ENCODE measurements at regions not wholly inside any gene's neighbourhood (a gene's known extent, or its start where the extent isn't known, plus 50 kb on each side); places are given as distances from the start of the nearest gene placed in this dataset.

DNA sequence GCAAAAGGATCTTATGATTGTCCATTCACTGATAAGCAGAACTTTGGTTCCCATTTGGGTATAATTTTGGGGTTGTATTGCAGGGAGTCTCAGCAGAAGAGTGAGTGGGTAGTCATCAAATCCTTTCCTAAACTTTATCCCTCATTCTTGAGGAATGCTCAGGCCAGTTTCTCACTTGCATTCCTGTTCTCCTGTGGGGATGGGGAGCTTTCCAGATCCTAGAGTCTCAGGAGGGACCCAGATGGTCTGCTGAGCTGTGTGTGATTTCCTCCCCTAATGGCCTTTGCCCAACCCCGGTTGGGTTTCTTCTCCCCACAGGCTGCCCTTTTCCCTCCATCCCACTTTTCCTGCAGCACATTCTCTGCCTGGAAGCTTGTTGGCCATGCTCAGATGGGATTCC, 79.9 kb downstream of the MIAT start:
- TF ChIP-seq, protein P1, sequence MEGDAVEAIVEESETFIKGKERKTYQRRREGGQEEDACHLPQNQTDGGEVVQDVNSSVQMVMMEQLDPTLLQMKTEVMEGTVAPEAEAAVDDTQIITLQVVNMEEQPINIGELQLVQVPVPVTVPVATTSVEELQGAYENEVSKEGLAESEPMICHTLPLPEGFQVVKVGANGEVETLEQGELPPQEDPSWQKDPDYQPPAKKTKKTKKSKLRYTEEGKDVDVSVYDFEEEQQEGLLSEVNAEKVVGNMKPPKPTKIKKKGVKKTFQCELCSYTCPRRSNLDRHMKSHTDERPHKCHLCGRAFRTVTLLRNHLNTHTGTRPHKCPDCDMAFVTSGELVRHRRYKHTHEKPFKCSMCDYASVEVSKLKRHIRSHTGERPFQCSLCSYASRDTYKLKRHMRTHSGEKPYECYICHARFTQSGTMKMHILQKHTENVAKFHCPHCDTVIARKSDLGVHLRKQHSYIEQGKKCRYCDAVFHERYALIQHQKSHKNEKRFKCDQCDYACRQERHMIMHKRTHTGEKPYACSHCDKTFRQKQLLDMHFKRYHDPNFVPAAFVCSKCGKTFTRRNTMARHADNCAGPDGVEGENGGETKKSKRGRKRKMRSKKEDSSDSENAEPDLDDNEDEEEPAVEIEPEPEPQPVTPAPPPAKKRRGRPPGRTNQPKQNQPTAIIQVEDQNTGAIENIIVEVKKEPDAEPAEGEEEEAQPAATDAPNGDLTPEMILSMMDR (IDR thresholded peaks at IDR 0.05; ENCODE audit: low read depth, low read length), result no peak
- TF ChIP-seq POLR2A (IDR thresholded peaks at IDR 0.05; ENCODE audit: extremely low read depth, insufficient read length) (no peak), MAX (IDR thresholded peaks at IDR 0.05; ENCODE audit: low read depth, low read length) (no peak)

Data from NB4 (cell line).